Right lung (tissue), 2 donors: ENCODE measurements at regions not wholly inside any gene's neighbourhood (a gene's known extent, or its start where the extent isn't known, plus 50 kb on each side); places are given as distances from the start of the nearest gene placed in this dataset.

Experiments
- DNase-seq, 2 donors: peaks; one replicate each; pipeline ENCODE4 v3.0.0-alpha.2; 2013

GRCh38 chr18:54769526-54770464 is 58.5 kb upstream of the RAB27B start:
- no peak for DNase-seq

GRCh38 chr18:54772056-54772455 is 56.2 kb upstream of the RAB27B start:
- DNase-seq: no peak

GRCh38 chr18:54774423-54774822 is 53.9 kb upstream of the RAB27B start:
- DNase-seq: no peak

GRCh38 chr18:54774981-54775665 is 53.2 kb upstream of the RAB27B start:
- no peak for DNase-seq

- no peak for DNase-seq
Measured at GRCh38 chr18:54775686-54776085, 52.6 kb upstream of the RAB27B start.

GRCh38 chr18:54776282-54776977 is 51.8 kb upstream of the RAB27B start:
- no peak for DNase-seq

- DNase-seq: no peak
Measured at GRCh38 chr18:54777118-54777791, 51.0 kb upstream of the RAB27B start.

GRCh38 chr18:54777989-54778388 is 50.3 kb upstream of the RAB27B start:
- DNase-seq: no peak
